Stimulated activated CD8-positive, alpha-beta memory T cell treated with anti-CD3 and anti-CD28 coated beads, Interleukin-4, amount 100 ng/mL, for 24 hours (primary cell): ENCODE measurements at regions not wholly inside any gene's neighbourhood (a gene's known extent, or its start where the extent isn't known, plus 50 kb on each side); places are given as distances from the start of the nearest gene placed in this dataset.
A peak's percentile ranks its signal among the peaks of the same experiment; 100 is the strongest.
"Not testable (repeated sequence)": the region's sequence is repeated elsewhere in the genome, so short reads cannot be mapped to it uniquely, and the experiment has no call there.

Experiments used
- DNase-seq: peaks from one replicate; pipeline ENCODE4 v3.0.0-alpha.2; 2020; ENCODE audit warnings: low read depth

GRCh38 chr15:63434576-63435186 is 53.0 kb upstream of the CA12 start:
- DNase-seq: no peak

- DNase-seq: no peak
Measured at GRCh38 chr15:63435204-63435820, 53.7 kb upstream of the CA12 start.

GRCh38 chr15:63436341-63436740 is 54.7 kb upstream of the CA12 start:
- DNase-seq: no peak

GRCh38 chr15:63436872-63437375 is 55.3 kb upstream of the CA12 start:
- DNase-seq: peak; percentile 36

- no peak for DNase-seq
Measured at GRCh38 chr15:63439536-63440264, 58.1 kb upstream of the CA12 start.

- DNase-seq: no peak
Measured at GRCh38 chr15:63440265-63440648, 58.6 kb upstream of the CA12 start.

GRCh38 chr15:63440756-63441155 is 59.1 kb upstream of the CA12 start:
- DNase-seq: no peak

GRCh38 chr15:63441266-63441665 is 59.6 kb upstream of the CA12 start:
- DNase-seq: no peak

- DNase-seq: no peak
Measured at GRCh38 chr15:63442080-63442479, 60.4 kb upstream of the CA12 start.

GRCh38 chr15:63444611-63445010 is 59.8 kb upstream of the USP3 start:
- DNase-seq: no peak

GRCh38 chr15:63446255-63446654 is 58.1 kb upstream of the USP3 start:
- DNase-seq: no peak

GRCh38 chr15:63447017-63447676 is 57.2 kb upstream of the USP3 start:
- DNase-seq: no peak

GRCh38 chr15:63448266-63448665 is 56.1 kb upstream of the USP3 start:
- DNase-seq: no peak

GRCh38 chr15:63448872-63449555 is 55.4 kb upstream of the USP3 start:
- not testable (repeated sequence) for DNase-seq

GRCh38 chr15:63449731-63450130 is 54.7 kb upstream of the USP3 start:
- no peak for DNase-seq

- no peak for DNase-seq
Measured at GRCh38 chr15:63450884-63451225, 53.5 kb upstream of the USP3 start.

- no peak for DNase-seq
Measured at GRCh38 chr15:63451671-63452315, 52.6 kb upstream of the USP3 start.

- no peak for DNase-seq
Measured at GRCh38 chr15:63452552-63453136, 51.7 kb upstream of the USP3 start.

- DNase-seq: no peak
Measured at GRCh38 chr15:63453186-63453905, 51.0 kb upstream of the USP3 start.

GRCh38 chr15:63454503-63455211 is 49.7 kb upstream of the USP3 start:
- DNase-seq: no peak
